OCI-LY3 (cell line): ENCODE measurements at regions not wholly inside any gene's neighbourhood (a gene's known extent, or its start where the extent isn't known, plus 50 kb on each side); places are given as distances from the start of the nearest gene placed in this dataset.

Source experiments
- EZH2phosphoT487 ChIP-seq: fragments of 200-600 bp; shearing (Covaris generic); IDR thresholded peaks from 2 replicates; pipeline ENCODE4 v1.6.1; 2018; ENCODE audit warnings: antibody characterized with exemption, mixed run types, low read depth
- TF ChIP-seq, protein P1 (sequence below): fragments of 200-600, 300-600 bp; sonication (generic); IDR thresholded peaks from 2 replicates; pipeline ENCODE4 v1.5.1; 2014; ENCODE audit warnings: antibody characterized with exemption, low read length, low read depth

DNA sequence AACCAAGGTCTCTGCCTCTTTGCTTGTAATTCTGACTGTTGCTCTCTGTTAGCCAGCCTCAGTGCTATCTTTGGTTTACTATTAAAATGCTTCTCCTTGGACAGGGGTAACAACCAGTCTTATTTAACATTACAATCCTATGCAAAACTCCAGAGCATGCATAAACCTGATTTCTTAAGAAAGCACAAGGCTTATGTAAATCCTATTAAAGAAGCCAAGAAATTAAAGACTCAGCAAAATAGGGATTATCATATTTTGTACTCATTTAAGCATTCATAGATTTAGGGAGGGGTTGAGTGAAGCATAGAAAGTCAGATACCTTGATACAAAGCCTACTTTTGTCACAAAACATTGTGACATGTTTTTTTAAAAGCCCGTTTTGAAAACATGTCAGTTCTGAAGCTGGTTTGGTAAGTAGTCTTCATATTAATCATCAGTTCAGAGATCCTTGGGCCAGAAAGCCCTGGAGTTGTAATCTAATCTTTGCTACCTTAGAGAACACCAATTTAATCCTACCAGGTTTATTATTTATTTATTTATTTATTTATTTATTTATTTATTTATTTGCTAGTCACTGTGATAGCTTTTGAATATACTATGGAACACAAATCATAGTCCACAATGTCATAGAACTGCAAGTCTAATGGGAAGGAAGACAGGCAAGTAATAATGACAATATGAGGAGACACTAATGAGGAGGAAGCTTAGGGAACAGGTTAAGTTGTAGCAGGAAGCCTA, 158.0 kb upstream of the HNMT start:
- TF ChIP-seq, protein P1, sequence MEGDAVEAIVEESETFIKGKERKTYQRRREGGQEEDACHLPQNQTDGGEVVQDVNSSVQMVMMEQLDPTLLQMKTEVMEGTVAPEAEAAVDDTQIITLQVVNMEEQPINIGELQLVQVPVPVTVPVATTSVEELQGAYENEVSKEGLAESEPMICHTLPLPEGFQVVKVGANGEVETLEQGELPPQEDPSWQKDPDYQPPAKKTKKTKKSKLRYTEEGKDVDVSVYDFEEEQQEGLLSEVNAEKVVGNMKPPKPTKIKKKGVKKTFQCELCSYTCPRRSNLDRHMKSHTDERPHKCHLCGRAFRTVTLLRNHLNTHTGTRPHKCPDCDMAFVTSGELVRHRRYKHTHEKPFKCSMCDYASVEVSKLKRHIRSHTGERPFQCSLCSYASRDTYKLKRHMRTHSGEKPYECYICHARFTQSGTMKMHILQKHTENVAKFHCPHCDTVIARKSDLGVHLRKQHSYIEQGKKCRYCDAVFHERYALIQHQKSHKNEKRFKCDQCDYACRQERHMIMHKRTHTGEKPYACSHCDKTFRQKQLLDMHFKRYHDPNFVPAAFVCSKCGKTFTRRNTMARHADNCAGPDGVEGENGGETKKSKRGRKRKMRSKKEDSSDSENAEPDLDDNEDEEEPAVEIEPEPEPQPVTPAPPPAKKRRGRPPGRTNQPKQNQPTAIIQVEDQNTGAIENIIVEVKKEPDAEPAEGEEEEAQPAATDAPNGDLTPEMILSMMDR, result no peak
- no peak for TF ChIP-seq EZH2phosphoT487
